COR-L47 (cell line): ENCODE measurements at regions not wholly inside any gene's neighbourhood (a gene's known extent, or its start where the extent isn't known, plus 50 kb on each side); places are given as distances from the start of the nearest gene placed in this dataset.

Experiments
- DNase-seq: peaks from one replicate; lab custom pipeline; 2025; lab: John Stamatoyannopoulos, UW

DNA sequence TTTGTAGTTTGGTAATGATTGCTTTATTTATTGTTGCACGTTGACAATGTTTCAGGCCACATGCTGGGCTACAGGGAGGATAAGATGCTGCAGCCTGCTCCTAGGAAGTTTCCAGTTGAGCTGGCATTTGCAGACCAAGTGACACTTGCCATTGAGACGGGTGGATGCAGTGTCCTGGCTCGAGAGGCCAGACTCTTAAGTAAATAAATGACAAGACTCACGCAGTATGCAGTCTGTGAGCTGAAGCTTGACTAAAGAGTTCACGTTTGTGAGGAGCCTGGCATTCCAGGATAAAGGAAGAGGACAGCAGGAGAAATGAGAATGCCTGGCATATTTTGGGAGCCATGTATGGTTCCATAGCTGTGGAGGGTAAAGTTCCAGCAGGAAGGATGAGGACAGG, 105.8 kb downstream of the BAMBI start:
- DNase-seq = no peak

DNA sequence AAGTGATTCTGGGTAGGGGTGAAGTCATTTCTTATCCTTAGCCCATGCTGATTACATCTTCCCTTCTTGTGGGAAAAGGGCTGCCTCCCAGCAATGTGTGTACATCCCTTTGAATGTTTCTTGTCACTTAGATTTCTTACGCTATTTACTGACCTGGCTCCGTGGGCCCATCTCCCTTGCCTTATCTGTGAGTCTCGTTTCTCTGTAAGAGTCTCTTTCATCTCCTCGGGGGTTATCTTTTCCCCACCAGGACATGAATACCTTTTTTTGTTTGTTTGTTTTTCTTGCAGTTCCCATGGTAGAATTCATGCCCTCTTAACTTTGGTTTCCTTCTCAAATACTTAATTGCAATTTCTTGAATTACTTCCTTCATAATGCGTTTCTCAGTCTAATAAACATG, 107.7 kb downstream of the BAMBI start:
- no peak for DNase-seq

DNA sequence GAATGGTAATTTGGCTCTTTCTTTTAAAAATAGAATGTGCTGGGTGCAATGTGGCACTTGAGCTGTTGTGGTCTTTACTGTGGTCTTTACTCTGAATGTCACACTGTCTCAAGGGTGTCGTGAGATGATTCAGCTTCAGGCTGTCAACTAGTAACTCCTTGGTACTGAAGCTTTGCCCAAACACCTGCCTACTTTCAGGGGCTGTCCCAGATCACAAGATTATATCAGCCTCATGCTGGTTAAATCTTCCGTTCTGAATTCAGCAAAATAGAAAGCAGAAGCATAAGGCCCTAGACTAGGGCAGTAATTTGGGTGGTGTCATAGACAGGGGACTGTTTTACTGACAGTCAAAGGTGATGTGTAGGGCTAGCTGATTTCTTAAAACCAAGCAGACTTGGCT, 110.9 kb downstream of the BAMBI start:
- DNase-seq = no peak

DNA sequence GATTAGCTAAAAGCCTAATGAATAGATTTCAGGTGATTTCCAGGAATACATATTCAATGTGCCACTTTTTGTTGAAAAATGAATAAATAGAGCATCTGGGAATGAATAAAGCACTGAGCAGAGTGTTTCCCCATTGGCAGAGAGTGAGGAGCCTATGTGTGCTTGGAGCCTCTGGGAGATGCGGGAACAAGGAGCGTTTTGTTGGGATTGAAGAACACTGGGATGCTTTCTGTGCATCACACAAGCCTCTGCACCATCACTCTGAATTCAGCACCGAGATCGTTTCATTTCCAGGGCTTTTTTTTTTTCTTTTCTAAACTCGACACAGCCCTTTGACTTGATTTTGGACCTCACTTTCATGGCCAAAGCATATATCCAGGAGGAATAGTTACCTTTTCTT, 111.4 kb downstream of the BAMBI start:
- no peak for DNase-seq

DNA sequence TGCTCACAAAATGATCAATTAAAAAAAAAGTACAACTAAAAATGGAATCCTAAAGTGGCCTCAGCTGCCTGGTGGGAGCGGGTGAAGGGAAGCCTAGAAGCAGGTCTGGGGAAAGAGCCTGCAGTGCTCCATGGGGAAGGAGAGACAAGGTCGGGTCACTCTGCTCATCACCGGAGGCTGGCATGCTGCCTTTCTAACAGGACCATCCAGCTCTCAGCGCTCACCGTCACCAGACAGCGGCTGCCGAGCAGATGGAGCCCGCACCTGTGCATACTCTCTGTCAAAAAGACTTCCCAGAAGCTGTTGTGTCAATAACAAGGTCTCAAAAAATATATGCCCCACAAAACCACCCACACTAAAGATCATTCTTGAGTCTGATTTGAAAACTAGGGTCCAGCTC, 112.8 kb downstream of the BAMBI start:
- no peak for DNase-seq

DNA sequence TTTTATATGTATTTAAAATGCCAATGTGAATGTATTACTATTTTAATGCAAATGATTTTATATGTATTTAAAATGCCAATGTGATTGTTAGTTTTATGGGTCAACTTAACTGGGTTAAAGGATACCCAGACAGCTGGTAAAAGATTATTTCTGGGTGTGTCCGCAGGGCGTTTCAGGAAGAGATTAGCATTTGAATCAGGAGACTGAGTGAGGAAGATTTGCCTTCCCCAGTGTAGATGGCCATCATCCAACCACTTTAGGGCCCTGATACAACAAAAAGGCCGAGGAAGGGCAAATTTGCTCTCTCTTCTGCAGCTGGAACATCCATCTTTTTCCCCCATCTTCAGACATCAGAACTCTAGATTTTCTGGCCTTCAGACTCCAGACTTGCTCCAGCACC, 116.2 kb downstream of the BAMBI start:
- no peak for DNase-seq

DNA sequence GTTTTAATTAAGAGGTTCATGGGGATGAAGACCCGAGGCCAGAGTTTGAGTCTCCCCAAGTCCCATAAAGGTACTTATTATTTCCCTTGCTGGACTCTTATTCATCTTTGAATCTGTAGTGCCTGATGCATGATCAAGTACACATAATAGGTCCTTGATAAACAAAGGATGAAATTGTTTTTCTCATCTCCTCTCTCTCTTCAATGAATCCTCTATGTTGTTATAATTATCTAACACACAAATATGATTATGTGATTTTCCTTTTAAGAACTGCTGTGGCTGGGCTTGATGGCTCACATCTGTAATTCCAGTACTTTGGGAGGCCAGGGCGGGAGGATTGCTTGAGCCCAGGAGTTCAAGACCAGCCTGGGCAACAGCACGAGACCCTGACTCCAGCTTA, 117.7 kb downstream of the BAMBI start:
- no peak for DNase-seq

DNA sequence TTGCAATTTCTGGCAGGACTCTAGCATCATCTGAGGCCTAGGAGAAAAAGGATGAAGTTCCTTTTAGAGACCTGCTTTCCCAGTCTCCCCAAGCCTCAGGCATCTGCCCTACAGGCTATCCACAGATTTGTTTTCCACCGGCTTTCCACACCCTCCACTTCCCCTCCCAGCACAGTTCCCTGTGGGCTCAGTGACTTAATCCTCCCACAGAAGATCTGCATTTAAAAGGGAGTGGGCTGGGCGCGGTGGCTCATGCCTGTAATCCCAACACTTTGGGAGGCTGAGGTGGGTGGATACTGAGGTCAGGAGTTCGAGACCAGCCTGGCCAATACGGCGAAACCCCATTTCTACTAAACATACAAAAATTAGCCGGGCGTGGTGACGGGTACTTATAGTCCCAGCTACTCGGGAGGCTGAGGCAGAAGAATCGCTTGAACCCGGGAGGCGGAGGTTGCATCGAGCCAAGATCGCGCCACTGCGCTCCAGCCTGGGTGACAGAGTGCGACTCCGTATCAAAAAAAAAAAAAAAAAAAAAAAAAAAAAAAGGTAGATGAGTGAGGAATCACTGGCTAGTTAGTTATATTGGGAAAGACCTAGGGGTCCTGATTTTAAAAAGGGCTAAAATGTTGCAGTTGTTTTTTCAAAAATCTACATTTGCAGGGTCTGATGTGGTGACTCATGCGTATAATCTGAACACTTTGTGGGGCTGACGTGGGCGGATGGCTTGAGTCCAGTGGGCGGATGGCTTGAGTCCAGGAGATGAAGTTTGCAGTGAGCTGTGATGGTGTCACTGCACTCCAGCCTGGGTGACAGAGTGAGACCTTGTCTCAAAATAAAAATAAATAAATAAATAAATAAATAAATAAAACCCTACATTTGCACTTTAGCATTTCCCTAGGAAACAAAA, 119.5 kb downstream of the BAMBI start:
- no peak for DNase-seq

DNA sequence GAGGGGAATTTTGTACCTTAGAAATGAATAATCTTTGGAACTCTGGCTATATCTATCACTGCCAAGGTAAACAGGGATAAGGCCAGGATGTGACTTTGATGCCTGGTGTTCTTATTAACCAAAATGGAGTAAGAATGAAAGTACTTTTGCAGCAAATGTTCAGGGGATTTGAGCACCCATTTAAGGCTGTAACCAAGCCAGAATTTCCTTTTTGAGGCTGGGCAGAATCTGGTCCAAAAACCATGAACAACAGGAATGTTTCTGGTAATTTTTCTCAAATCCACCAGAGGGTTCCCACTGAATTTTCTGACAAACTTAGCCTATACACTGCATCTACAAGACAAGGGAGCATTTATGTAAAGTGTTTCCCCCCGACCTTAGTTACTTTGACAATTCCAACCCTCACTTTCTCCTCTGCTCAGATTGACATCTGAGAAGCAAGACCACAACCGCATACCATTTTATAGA, 120.6 kb downstream of the BAMBI start:
- DNase-seq = no peak

DNA sequence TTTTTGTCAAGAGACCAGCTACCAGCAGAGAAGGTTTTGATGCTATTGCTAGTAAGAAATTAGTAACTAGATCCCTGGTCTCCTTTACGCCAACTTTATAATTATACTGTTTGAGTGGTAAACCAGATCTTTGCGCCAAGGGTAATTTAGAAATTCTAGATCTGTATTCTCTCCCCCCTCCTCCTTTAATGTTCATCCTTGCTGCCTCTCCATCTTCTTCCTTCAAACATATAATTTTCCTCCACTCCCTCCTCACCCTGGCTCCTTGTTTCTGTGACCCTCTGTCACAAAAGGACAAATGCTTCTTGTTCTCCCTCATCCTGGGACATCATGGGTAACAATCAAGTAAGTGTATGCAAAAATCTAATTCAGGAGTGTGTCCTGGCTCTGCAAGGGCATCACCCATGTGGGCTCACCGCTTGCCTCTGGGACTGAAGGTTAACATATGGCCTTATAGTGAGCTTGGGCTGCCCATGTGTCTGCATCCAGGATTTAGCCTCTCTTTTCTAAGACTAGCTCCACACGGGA, 121.2 kb downstream of the BAMBI start:
- DNase-seq = no peak

DNA sequence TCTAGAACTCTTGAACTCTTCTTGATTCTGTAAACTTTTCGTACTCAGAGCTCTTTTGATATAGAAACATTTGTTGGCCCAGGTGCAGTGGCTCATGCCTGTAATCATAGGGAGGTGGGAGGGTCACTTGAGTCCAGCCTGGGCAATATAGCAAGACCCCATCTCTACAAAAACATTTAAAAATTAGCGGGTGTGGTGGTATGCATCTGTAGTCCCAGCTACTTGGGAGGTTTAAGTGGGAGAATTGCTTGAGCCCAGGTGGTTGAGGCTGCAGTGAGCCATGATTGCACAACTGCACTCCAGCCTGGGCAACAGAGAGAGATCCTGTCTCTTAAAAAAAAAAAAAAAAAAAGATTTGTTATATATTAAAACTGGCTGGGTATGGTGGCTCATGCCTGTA, 121.6 kb downstream of the BAMBI start:
- no peak for DNase-seq

DNA sequence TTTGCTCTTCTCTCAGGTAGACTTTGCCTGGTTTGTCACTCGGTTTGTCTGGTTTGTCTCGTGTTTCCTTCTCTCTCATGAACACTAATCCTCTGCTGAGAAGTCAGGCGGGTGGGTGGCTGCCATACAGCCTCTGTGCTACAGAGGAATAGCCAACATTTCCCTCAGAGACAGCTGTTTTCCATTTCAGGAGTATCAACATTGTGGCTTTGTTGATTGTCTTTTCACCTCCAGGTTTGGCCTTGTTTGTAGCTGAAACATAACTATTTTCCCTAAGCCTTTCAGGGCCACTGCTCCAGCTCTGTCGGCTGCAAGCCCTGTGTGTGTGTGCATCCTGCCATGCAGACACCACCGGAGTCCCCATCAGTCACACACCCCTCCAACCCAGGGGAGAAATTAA, 122.8 kb downstream of the BAMBI start:
- no peak for DNase-seq

DNA sequence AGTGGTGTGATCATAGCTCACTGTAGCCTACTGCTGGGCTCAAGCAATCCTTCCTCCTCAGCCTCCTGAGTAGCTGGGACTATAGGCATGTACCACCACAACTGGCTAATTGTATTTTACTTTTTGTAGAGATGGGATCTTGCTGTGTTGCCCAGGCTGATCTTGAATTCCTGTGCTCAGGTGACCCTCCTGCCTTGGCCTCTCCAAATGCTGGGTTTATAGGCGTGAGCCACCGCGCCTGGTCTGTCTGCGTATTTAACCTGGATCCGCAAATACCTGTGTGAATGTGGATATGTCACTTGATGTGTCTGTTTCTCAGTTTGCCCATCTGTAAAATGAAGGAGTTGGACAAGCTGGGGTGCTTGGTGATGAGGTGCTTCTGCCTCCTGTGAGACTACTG, 123.9 kb downstream of the BAMBI start:
- DNase-seq = no peak

DNA sequence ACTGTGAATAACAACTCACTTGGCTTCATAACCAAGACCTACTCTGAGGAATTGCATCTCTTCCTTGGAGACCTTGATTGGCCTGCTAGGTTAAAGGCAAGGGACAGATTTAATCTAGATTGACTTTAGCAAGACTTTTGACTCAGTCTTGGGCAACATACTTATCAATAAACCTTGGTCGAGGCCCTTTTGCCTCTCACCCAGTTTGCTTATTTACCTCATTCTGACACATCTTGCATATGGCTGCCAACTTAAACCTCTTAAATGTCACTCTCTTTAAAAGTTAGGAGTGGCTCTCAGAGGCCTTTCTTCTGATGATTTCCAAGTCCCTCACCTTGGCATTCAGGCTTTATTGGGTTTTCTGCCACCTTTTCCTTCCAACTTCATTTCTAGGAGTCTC, 124.5 kb downstream of the BAMBI start:
- DNase-seq = no peak

DNA sequence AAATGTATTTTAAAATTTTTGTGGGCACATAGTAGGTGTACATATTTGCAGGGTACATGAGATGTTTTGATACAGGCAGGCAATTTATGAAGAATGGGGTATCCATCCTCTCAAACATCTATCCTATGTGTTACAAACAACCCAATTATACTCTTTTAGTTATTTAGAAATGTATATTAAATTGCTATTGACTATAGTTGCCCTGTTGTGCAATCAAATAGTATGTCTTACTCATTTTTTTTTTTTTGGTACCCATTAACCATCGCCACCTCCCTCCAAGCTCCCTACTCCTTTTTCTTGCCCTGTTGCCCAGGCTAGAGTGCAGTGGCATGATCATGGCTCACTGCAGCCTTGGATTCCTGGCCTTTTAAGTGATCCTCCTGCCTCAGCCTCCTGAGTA, 128.1 kb downstream of the BAMBI start:
- DNase-seq = no peak

DNA sequence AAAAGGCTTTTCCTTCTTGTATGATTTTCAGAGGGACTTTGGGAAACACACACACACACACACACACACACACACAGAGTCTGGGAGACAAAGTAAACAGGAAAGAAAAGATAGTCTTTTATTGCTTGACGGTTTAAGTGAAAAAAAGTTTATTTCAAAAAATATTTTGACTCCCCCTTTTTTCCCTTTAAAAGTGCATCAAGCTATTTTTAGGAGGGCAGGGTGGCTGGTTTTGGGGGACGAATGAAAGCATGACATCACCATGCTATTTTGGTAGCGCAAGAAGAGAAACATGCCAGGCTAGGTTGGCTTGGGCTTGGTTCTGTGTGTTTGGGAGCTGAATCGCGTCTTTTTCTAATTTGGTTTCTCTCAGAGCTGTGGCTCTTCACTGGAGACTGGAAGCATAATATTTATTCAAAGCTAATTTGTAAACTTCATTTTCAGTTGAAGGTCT, 129.2 kb downstream of the BAMBI start:
- DNase-seq = no peak

DNA sequence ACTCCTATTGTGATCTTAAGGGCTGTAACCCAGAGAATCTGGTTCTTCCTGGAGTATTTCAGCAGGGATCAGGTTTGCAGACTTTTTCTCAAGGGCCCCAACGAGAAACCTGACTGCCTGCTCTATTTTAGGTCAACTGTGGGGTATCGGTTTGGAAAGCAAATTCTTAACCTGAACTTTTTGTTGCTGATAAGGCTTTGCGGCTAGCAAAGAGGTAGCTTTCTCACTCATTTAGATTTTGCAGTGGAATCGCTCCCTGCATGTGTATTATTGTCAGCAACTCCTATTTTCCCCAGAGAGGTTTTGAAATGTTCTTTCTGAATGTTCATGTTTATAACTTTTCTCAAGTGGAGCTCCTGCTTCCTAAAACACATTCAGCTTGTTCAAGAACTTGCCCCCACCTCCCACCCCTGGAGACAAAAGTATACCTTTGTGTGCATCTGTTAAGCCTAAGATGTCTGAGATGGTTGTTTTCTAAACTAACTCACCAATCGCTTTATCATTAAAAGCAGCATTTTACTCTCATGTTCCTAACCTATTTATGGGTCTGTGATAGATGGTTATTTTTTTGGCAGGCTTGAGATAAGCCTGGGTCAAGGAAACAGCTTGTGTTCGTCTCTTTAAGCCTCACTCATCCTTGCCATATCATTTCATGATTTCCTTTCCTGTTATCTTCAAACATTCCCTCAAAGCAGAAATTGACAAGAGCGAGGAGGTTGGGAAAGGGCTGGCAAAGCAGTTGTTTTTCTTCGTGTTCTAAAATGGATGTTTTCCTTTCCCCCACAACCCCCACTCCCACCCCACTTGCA, 129.8 kb downstream of the BAMBI start:
- DNase-seq = no peak

DNA sequence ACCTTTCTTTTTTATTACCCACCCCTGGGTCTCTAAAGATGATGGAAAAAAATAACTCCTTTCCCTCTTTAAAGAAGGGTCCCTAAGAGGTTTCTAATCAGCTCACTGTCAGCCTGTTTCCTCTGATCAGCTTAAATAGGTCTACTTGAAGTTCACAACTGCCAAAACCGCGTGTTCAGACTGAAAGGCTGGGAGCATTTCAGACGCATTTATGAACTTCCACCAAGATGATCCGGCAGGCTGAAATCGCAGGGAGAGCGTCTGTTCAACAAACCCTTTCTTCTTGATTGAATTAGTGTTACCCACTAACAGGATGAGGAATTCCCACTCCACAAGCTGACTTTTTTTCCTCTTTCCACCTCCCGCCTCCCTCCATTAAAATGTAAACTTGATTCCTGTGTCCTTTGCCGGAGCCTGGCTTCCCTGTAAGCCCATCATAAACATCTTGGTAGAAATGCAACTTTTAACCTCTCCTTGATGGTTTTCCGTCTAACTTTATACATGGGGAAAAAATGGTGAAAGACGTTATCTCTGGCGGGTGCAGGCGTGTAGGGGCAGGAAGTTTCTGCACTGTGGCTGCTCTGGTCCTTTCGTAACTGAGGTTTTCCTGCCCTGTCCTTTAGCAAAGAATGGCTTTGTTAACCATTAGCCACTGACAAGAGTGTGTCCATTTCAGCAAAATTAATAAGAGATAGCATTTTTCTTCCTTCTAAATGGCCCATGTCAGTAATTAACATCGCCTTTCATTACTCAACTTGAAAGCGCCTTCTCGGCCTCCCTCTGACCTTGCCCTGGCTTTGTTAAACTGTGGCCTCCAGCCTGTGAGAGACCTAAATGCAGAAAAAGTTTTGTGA, 130.7 kb downstream of the BAMBI start:
- no peak for DNase-seq

DNA sequence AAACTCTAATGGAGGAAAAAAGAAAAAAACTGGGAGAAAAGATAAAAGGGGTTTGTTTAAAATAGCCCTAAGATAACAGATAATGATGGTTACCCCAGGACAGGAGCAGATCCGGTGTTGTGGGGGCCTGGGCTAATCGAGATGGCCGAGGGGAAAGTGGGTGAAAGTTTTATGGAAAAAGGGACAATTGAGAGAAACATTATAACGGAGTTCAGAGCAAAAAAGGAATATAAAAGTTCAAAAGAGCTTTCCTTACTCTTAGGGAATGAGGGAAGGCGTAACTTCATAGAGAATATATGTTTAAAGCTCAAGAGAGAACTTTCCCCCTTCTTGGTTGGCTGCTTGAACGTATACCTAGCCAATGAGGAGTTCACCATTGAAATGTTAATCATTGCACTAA, 131.4 kb downstream of the BAMBI start:
- no peak for DNase-seq

DNA sequence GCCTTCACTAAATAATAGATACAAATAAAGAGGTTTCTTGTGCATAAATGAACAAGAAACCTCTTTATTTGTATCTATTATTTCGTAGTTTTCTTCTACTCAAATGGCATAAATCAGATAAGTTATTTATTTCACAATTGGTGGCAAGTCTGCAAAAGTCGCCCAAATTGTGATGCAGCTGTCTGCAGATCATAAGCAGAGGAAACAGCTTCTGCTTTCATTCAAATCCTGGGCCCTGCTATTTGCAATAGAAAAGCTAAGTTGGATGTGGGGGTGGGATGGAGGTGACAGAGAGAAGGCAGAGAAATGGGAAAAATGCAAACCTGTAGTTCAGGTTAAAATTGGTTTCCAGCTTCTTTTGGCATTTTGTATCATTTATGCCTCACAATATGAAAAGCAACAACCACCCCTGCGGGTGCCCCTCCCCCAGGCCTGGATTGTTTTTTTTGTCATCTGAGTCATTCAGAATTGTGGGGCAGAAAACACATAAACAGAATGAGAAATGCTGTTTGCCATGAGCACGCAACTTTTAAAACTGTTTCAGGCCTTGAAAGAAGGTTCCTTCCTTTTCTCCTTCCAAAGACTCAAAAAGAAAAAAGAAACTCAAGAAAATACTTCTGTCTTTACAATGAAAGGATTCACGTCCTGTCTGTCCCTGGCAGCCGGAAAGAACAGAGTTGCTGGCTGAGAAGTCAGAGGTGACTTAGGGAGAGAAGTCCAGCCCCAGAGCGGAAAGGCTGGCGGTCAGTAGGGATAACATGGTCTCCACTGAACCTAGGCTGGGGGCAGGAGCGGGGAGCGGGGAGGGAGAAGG, 132.9 kb downstream of the BAMBI start:
- no peak for DNase-seq
